ENCODE measurements at regions not wholly inside any gene's neighbourhood (a gene's known extent, or its start where the extent isn't known, plus 50 kb on each side); places are given as distances from the start of the nearest gene placed in this dataset.

- TF ChIP-seq EZH2phosphoT487 (IDR thresholded peaks at IDR 0.05; ENCODE audit: low read depth) (no peak), CTCF (IDR thresholded peaks at IDR 0.05; ENCODE audit: low read depth, low read length) (no peak)
Observed at GRCh38 chr1:224539971-224540370, 76.1 kb upstream of the CNIH3 start.

All from OCI-LY3 (cell line).